Hematopoietic multipotent progenitor cell treated with erythropoietin and hydrocortisone succinate and interleukin-3 and kit ligand, for 15 days (in vitro differentiated cells): ENCODE measurements at regions not wholly inside any gene's neighbourhood (a gene's known extent, or its start where the extent isn't known, plus 50 kb on each side); places are given as distances from the start of the nearest gene placed in this dataset.

Experiments
- DNase-seq: peaks from one replicate; pipeline ENCODE4 v3.0.0-alpha.2; 2015; ENCODE audit warnings: low spot score

DNA sequence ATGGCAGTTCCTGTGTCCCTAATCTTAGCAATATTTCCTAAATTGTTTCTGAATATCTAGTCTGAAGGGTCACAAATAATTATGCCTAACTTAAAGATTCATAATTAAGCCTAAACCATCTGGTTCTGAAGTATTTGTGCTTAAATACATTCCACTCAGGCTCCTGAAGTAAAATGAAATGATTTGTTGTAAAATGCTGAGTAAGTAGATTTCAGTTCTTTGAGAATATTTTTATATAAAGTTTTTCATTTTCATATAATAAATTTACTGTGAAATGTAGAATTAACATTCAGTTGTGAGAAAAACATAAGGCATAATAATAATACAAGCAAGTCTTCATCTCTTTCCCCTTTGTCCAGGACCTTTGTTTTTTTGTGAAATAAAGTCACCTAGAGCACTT is 330.6 kb upstream of the IMPG1 start:
- no peak for DNase-seq

DNA sequence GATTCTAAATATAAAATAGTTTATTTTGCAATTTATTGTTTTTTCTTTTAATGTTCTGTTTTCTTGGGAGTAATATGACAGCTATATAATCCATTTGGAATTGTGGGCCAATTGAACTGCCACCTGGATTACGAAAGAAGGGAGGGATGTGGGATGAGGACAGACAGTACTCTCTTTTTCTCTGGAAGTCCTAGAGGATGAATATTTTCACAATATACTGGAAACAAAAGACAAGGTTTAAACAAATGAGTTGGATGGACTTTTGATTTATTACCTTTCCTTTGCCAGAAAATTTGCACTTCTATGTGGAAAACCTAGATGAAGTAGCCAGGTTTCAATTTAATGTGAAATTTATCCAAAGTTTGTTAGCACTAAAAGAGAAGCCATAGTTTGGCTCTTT is 325.5 kb upstream of the IMPG1 start:
- no peak for DNase-seq

DNA sequence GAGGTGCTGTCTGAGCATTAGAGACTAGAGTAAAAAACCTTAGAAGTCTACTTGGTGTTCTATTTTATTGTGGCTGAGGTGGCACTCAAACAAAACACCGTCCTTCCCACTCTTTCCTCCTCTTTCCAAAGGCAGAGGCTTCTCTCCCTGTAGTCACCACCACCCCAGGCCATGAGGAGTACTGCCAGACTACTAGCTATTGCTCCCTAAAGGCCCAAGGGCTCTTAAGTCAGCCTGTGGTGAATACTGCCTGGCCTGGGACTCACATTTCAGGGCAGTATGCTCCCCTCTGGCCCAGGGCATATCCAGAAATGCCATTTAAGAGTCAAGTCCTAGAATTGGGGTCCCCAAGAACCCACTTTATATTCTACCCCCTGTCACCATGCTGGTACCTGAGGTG is 309.7 kb upstream of the IMPG1 start:
- DNase-seq: no peak

DNA sequence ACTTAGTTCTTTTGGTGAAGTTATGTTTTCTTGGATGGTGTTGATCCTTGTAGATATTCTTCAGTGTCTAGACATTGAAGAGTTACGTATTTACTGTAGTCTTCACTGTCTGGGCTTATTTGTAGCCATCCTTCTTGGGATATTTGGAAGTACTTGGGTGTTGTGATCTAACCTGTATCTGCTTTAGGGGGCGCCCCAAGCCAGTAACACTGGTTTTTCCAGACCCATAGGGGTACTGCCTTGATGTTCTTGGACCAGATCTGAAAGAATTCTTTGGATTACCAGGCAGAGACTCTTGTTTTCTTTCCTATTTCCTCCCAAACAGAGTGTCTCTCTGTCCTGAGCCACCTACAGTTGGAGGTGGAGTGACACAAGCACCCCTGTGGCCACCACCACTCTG is 309.1 kb upstream of the IMPG1 start:
- DNase-seq: no peak

DNA sequence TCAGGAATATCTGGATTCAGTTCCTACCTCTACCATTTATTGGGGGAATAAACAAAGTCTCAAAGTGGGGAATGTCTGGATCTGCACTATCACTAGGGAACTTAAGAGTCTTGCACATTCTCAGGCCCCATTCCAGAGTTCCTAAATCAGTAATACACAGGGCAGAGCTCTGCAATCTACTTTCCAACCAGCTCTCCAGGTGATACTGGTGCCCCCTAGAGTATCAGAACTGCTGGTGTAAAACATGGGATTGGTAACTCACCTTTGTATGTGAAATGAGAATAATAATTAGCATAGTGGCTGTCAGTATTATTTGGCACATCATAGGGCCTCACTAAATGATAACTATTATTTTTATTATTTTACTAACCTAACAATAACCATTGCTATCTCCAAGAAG is 278.8 kb upstream of the IMPG1 start:
- no peak for DNase-seq

DNA sequence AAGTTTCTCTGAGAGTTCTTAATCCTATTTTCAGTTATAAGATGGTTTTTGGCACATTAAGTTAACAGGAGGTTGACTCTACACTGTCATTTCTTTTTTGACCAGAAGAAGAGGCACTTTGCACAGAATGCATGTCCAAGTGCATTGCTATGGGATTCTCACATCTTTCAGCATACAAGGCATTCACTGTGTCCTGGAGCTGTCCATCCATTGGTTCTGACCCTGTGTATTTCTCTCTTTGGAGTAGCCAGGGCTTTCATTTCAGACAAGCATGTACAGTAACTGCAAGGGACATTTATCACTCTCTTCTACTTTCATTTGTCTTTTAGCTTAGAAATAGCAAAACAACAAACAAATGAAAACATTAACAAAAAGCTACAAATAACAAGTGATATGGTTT is 275.1 kb upstream of the IMPG1 start:
- no peak for DNase-seq

DNA sequence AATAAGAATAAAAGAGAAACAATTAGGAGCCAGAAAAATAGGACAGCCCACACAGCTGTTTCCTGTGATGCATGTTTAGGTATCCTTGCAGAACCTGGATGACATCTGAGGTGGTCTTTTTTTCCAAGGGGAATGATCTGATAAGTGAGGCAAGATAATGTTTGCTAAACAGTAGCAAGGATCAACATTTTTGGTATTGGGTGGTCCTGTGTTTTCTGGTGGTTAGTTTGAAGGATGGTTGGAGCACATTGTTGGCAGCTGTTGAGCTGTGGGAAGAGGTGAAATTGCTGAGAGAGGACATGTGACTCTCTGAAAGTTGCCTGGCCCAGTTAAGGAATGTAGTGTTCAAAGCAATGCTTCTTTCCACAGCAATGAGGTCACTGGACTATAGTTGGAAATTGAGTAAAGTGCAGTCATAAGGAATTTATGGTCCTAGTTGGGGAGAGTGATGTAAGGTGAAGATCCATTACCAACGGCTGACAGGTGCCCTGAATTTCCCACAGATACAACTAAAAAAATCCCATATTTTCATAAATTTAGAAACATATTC is 270.2 kb upstream of the IMPG1 start:
- no peak for DNase-seq

DNA sequence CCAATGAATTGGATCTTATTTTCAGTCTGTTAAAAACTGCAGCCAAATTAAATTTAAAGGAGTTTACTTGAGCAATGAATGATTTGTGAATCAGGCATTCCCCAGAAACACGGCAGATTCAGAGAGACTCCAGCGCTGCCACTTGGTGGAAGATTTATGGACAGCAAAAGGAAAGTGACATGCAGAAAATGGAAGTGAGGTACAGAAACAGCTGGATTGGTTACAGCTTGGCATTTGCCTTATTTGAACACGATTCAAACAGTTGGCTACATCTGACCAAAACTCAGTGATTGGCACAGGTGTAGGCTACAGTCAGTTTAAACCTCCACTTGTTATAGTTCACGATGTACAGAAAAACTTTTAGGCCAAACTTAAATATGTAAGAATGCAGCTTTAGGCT is 257.6 kb upstream of the IMPG1 start:
- no peak for DNase-seq

DNA sequence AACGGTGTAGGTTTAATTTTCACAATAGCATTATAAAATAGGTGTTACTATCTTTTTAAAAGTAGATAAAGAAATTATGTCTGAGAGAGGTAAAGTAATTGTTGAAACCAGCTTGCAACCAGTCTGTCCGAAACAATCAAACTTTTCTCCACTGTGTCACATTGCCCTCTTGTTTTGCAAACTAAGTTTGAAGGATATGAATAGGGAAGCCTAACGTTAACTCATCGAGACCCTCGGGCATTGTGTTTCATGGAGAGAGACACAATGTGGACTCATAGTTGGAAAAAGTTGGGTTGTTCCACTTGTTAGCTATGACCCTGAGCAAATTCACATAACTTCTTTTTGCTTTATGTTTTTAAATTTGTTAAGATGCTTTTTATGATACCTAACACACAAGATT is 254.4 kb upstream of the IMPG1 start:
- no peak for DNase-seq
